Esophagus squamous epithelium (tissue), 4 donors: ENCODE measurements at regions not wholly inside any gene's neighbourhood (a gene's known extent, or its start where the extent isn't known, plus 50 kb on each side); places are given as distances from the start of the nearest gene placed in this dataset.

Experiments used
- CTCF ChIP-seq, 6 experiments: fragments of 450-650 bp in 4 of 6; fragments of 200-600 bp in 2 of 6; sonication (generic) in 2 of 6; IDR thresholded peaks; one replicate each; pipeline ENCODE4 v1.5.1; 2016 to 2019; ENCODE audit warnings: antibody characterized with exemption in 6 of 6, mild to moderate bottlenecking in 4 of 6, moderate library complexity in 4 of 6
- POLR2A ChIP-seq, 4 donors: fragments of 450-650 bp; IDR thresholded peaks; one replicate each; pipeline ENCODE4 v1.6.1; 2017; ENCODE audit warnings: antibody characterized with exemption in 4 of 4, mild to moderate bottlenecking in 4 of 4, moderate library complexity in 3 of 4

GRCh38 chr4:149910177-149910576, 94.5 kb upstream of the IQCM start:
- TF ChIP-seq CTCF (IDR thresholded peaks at IDR 0.05) (no peak), POLR2A (IDR thresholded peaks at IDR 0.05) (no peak)
